Activated naive CD4-positive, alpha-beta T cell treated with anti-CD3 and anti-CD28 coated beads for 36 hours (primary cell): ENCODE measurements at regions not wholly inside any gene's neighbourhood (a gene's known extent, or its start where the extent isn't known, plus 50 kb on each side); places are given as distances from the start of the nearest gene placed in this dataset.
"Not testable (repeated sequence)": the region's sequence is repeated elsewhere in the genome, so short reads cannot be mapped to it uniquely, and the experiment has no call there.

Experiments
- CTCF ChIA-PET: fragments of 350-600 bp; sonication (Branson Sonifier 250); formaldehyde crosslinking; loops from one replicate; lab custom pipeline; 2021; ENCODE audit warnings: antibody characterized with exemption; lab: Charles Lee
- DNase-seq: peaks from one replicate; pipeline ENCODE4 v3.0.0-alpha.2; 2020
- H3K27ac Mint-ChIP-seq: one replicate; pipeline ENCODE4 v1.8.0; 2021; ENCODE audit warnings: mild to moderate bottlenecking, mixed read lengths
- H3K27me3 Mint-ChIP-seq: one replicate; pipeline ENCODE4 v1.8.0; 2021; ENCODE audit warnings: low read depth, mixed read lengths
- H3K36me3 Mint-ChIP-seq: one replicate; pipeline ENCODE4 v1.8.0; 2021; ENCODE audit warnings: low read depth, mixed read lengths
- H3K4me1 Mint-ChIP-seq: one replicate; pipeline ENCODE4 v1.8.0; 2021; ENCODE audit warnings: low read depth, mixed read lengths
- H3K4me3 Mint-ChIP-seq: one replicate; pipeline ENCODE4 v1.8.0; 2021; ENCODE audit warnings: mild to moderate bottlenecking, moderate library complexity, mixed read lengths
- H3K9me3 Mint-ChIP-seq: one replicate; pipeline ENCODE4 v1.8.0; 2021; ENCODE audit warnings: mixed read lengths
- intact Hi-C: fragments of 100-400 bp; cut with micrococcal nuclease; formaldehyde crosslinking; loops from one replicate; pipeline ENCODE4 v1.15.1; 2023

DNA sequence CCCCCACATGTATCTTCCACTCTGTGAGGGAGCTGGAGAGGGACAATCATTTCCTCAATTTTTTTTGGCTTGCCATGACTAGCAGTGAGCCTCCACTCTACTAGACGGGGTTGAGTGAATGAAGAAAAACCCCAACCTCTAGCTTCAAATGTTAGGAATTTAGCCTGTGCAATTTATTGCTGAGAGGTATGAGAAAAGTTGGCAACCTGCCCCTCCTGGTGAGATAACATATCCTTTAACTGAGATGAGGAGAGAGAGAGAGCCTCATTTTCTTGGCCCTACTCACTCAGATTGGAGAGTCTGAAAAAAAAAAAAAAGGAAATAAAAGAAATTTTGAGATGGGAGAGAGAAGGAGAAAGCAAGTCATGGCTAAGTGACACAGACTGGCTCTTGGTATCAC, 218.2 kb upstream of the CARD18 start:
- CTCF ChIA-PET: no interaction called here
- Mint-ChIP-seq H3K9me3 (no peaks in the 10 kb centered on the region), H3K36me3 (no peaks in the 10 kb centered on the region), H3K4me3 (no peak overlapping the region), H3K27me3 (peaks cover 7% of the 10 kb centered on the region), H3K27ac (no peak overlapping the region), H3K4me1 (no peaks in the 10 kb centered on the region)
- no peak for DNase-seq
- intact Hi-C loops: no loop called here

GRCh38 chr11:105357146-105357545, 217.6 kb upstream of the CARD18 start:
- Mint-ChIP-seq H3K4me3 (no peak overlapping the region), H3K4me1 (no peaks in the 10 kb centered on the region), H3K9me3 (no peaks in the 10 kb centered on the region), H3K36me3 (no peaks in the 10 kb centered on the region), H3K27me3 (peaks cover 7% of the 10 kb centered on the region), H3K27ac (no peak overlapping the region)
- intact Hi-C loops: no loop called here
- DNase-seq: no peak
- CTCF ChIA-PET: no interaction called here

- H3K27me3 Mint-ChIP-seq, intact Hi-C loops, H3K4me3 Mint-ChIP-seq, H3K27ac Mint-ChIP-seq, DNase-seq, H3K4me1 Mint-ChIP-seq, H3K36me3 Mint-ChIP-seq, CTCF ChIA-PET, H3K9me3 Mint-ChIP-seq: not testable (repeated sequence)
These were observed 210.3 kb upstream of the CARD18 start for GRCh38 chr11:105349867-105350266.

- Mint-ChIP-seq H3K36me3 (no peaks in the 10 kb centered on the region), H3K9me3 (peaks cover 3% of the 10 kb centered on the region), H3K27ac (no peak overlapping the region), H3K4me3 (no peak overlapping the region), H3K27me3 (peaks cover 8% of the 10 kb centered on the region), H3K4me1 (no peaks in the 10 kb centered on the region)
- no peak for DNase-seq
- intact Hi-C loops: no loop called here
- CTCF ChIA-PET: no interaction called here
These were observed 205.4 kb upstream of the CARD18 start for GRCh38 chr11:105344938-105345337.

DNA sequence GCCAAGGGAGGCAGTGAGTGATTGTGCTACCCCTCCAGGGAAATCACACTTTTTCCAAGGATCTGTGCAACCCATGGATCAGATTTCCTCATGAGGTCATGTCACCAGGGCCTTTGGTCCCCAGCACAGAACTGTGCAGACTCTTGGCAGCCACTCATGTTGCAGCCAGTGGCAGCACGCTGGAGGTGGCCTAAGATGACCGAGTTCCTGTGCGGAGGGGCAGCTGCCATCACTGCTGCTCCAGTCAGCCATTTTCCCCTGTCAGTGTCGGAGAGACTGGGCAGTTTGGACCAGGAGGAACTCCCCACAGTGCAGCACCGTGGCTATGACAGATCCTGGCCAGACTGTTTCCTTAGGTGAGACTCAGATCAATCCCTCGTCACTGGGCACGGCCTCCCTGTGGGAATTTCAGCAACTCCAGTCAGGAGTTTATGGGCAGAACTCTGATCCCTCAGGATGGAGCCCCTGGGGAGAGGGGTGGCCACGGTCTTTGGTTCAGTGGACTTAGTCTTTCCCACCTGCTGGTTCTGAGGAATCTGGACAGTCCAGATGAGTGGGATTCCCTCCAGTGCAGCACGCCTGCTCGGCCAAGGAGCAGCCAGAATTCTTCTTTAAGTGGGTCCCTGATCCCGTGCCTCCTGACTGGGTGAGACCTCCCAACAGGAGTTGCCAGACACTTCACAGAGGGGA, 194.6 kb upstream of the CARD18 start:
- intact Hi-C loops: no loop called here
- DNase-seq: no peak
- peaks cover 9% of the 10 kb centered on the region for H3K9me3 Mint-ChIP-seq
- H3K27me3 Mint-ChIP-seq: peaks cover 10% of the 10 kb centered on the region
- H3K4me1 Mint-ChIP-seq: no peaks in the 10 kb centered on the region
- no peak overlapping the region for H3K27ac Mint-ChIP-seq
- no peak overlapping the region for H3K4me3 Mint-ChIP-seq
- no peaks in the 10 kb centered on the region for H3K36me3 Mint-ChIP-seq
- CTCF ChIA-PET: no interaction called here

DNA sequence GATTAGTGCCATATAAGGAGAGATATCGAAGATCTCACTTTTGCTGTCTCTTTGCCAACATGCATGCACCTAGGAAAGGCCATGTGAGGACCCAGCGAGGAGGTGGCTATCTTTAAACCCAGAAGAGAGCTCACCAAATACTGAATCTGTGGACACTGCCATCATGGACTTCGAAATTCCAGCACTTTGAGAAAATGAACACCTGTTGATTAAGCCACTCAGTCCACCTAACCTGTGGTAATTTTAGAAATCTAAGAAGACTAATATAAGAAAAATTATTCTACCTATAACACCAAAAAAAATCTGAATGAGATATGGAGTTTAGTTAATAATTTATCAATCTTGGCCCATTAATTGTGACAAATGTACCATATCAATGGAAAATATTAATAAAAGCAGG, 193.6 kb upstream of the CARD18 start:
- no peaks in the 10 kb centered on the region for H3K36me3 Mint-ChIP-seq
- peaks cover 7% of the 10 kb centered on the region for H3K9me3 Mint-ChIP-seq
- intact Hi-C loops: no loop called here
- no peak overlapping the region for H3K4me3 Mint-ChIP-seq
- H3K27me3 Mint-ChIP-seq: peaks cover 10% of the 10 kb centered on the region
- H3K27ac Mint-ChIP-seq: no peak overlapping the region
- H3K4me1 Mint-ChIP-seq: no peaks in the 10 kb centered on the region
- DNase-seq: no peak
- CTCF ChIA-PET: no interaction called here

GRCh38 chr11:105332171-105332570, 192.6 kb upstream of the CARD18 start:
- H3K36me3 Mint-ChIP-seq: no peaks in the 10 kb centered on the region

GRCh38 chr11:105328061-105328460, 188.5 kb upstream of the CARD18 start:
- CTCF ChIA-PET: interaction anchor here (0.7 kb wide), 1 partner anchor 1443 kb away, joined by 4 read pairs; no protein-coding TSS in a partner anchor
- H3K9me3 Mint-ChIP-seq: no peaks in the 10 kb centered on the region
- no peak for DNase-seq
- no peaks in the 10 kb centered on the region for H3K27me3 Mint-ChIP-seq
- H3K36me3 Mint-ChIP-seq: no peaks in the 10 kb centered on the region
- intact Hi-C loops: no loop called here
- H3K4me3 Mint-ChIP-seq: no peak overlapping the region
- H3K4me1 Mint-ChIP-seq: no peaks in the 10 kb centered on the region
- no peak overlapping the region for H3K27ac Mint-ChIP-seq

More at GRCh38 chr11:105332171-105332570, 192.6 kb upstream of the CARD18 start:
- no peak overlapping the region for H3K4me3 Mint-ChIP-seq
- CTCF ChIA-PET: interaction anchor here (0.6 kb wide), 1 partner anchor 623 kb away, joined by 3 read pairs; no protein-coding TSS in a partner anchor
- H3K4me1 Mint-ChIP-seq: no peaks in the 10 kb centered on the region
- intact Hi-C loops: no loop called here
- H3K27ac Mint-ChIP-seq: no peak overlapping the region
- H3K9me3 Mint-ChIP-seq: peaks cover 6% of the 10 kb centered on the region
- H3K27me3 Mint-ChIP-seq: peaks cover 10% of the 10 kb centered on the region
- no peak for DNase-seq

DNA sequence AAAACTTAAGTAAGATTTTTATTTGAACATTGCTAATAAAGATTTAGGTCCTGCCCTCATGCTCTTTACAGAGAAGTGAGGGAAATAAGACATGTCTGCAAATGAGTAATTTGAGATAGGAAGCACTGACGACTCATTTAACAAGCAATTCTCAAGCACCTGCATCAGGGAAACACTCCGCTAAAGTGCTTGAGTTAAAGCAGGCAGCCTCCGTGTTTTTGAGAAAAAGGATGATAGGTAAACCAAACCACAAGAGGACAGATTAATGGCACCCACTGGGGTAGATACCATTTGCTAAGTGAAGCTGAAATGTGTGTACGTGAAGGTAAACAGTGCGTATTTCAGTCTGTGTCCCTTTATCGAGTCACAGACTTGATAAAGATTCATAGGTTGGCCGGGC, 184.6 kb upstream of the CARD18 start:
- Mint-ChIP-seq H3K27me3 (peaks cover 3% of the 10 kb centered on the region), H3K36me3 (no peaks in the 10 kb centered on the region), H3K4me1 (no peaks in the 10 kb centered on the region), H3K4me3 (no peak overlapping the region), H3K27ac (no peak overlapping the region), H3K9me3 (no peaks in the 10 kb centered on the region)
- intact Hi-C loops: no loop called here
- CTCF ChIA-PET: no interaction called here
- no peak for DNase-seq

- Mint-ChIP-seq H3K4me3 (no peak overlapping the region), H3K4me1 (no peaks in the 10 kb centered on the region), H3K27ac (no peak overlapping the region), H3K27me3 (peaks cover 3% of the 10 kb centered on the region), H3K36me3 (no peaks in the 10 kb centered on the region), H3K9me3 (no peaks in the 10 kb centered on the region)
- intact Hi-C loops: no loop called here
- DNase-seq: no peak
- CTCF ChIA-PET: no interaction called here
These were observed 182.1 kb upstream of the CARD18 start for GRCh38 chr11:105321696-105322095.

DNA sequence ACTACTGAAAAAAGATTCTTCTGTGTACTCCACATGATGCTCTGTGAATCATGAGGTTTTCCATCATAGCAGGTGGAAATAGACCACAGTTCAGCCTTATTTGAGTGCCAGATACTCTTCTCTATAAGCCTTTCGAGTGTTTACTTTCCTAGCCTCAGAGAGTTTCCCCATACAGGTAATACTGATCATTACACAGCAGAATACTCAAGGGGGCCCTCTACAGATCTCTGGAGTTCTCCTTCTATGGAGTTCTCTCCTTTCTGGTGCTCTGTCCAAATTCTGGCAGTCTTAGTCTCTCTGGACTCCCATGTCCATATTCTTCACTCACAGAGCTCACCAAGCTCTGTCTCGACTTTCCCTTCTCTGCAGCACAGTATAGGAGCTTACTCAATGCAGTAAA, 175.7 kb upstream of the CARD18 start:
- intact Hi-C loops: no loop called here
- Mint-ChIP-seq H3K9me3 (no peaks in the 10 kb centered on the region), H3K27me3 (peaks cover 3% of the 10 kb centered on the region), H3K4me1 (no peaks in the 10 kb centered on the region), H3K36me3 (no peaks in the 10 kb centered on the region), H3K4me3 (no peak overlapping the region), H3K27ac (no peak overlapping the region)
- no peak for DNase-seq
- CTCF ChIA-PET: interaction anchor here (0.6 kb wide), 1 partner anchor 28 kb away, joined by 3 read pairs; no protein-coding TSS in a partner anchor

GRCh38 chr11:105312266-105312665, 172.7 kb upstream of the CARD18 start:
- Mint-ChIP-seq H3K36me3 (no peaks in the 10 kb centered on the region), H3K27ac (no peak overlapping the region), H3K4me1 (no peaks in the 10 kb centered on the region), H3K27me3 (peaks cover 3% of the 10 kb centered on the region), H3K4me3 (no peak overlapping the region), H3K9me3 (no peaks in the 10 kb centered on the region)
- CTCF ChIA-PET: interaction anchor here (0.5 kb wide), 1 partner anchor 963 kb away, joined by 3 read pairs; no protein-coding TSS in a partner anchor
- intact Hi-C loops: no loop called here
- no peak for DNase-seq

GRCh38 chr11:105298630-105299029, 159.1 kb upstream of the CARD18 start:
- Mint-ChIP-seq H3K27me3 (peaks cover 9% of the 10 kb centered on the region), H3K4me1 (peaks cover 18% of the 10 kb centered on the region), H3K4me3 (no peak overlapping the region), H3K9me3 (peaks cover 2% of the 10 kb centered on the region), H3K27ac (no peak overlapping the region), H3K36me3 (no peaks in the 10 kb centered on the region)
- CTCF ChIA-PET: no interaction called here
- DNase-seq: no peak
- intact Hi-C loops: loop anchor here (5.0 kb wide), 1 partner anchor 421 kb away; no protein-coding TSS in a partner anchor
